Superior temporal gyrus (tissue), 1 donor: ENCODE measurements at regions not wholly inside any gene's neighbourhood (a gene's known extent, or its start where the extent isn't known, plus 50 kb on each side); places are given as distances from the start of the nearest gene placed in this dataset.

Experiments
- DNase-seq: peaks from one replicate; pipeline ENCODE4 v3.0.0-alpha.2; 2016; ENCODE audit errors: extremely low spot score

GRCh38 chr12:92650228-92650822 is 52.5 kb upstream of the PLEKHG7 start:
- no peak for DNase-seq

GRCh38 chr12:92649511-92650227 is 53.1 kb upstream of the PLEKHG7 start:
- peak; percentile 87 for DNase-seq

- DNase-seq, result no peak
These were observed 54.4 kb upstream of the PLEKHG7 start for GRCh38 chr12:92648242-92649031.

GRCh38 chr12:92641291-92641690 is 61.5 kb upstream of the PLEKHG7 start:
- no peak for DNase-seq

- DNase-seq, result no peak
These were observed 62.1 kb upstream of the PLEKHG7 start for GRCh38 chr12:92640691-92641090.

- DNase-seq, result no peak
These were observed 63.8 kb upstream of the PLEKHG7 start for GRCh38 chr12:92639017-92639416.

GRCh38 chr12:92634730-92635129 is 68.1 kb upstream of the PLEKHG7 start:
- no peak for DNase-seq

GRCh38 chr12:92634202-92634601 is 68.6 kb upstream of the PLEKHG7 start:
- no peak for DNase-seq

- no peak for DNase-seq
These were observed 71.8 kb upstream of the PLEKHG7 start for GRCh38 chr12:92630968-92631367.

- no peak for DNase-seq
These were observed 73.3 kb upstream of the PLEKHG7 start for GRCh38 chr12:92629349-92630065.

- DNase-seq, result no peak
These were observed 74.3 kb upstream of the PLEKHG7 start for GRCh38 chr12:92628476-92628875.

- DNase-seq, result no peak
These were observed 75.3 kb upstream of the PLEKHG7 start for GRCh38 chr12:92627511-92627910.

GRCh38 chr12:92625639-92626310 is 77.0 kb upstream of the PLEKHG7 start:
- no peak for DNase-seq

GRCh38 chr12:92624236-92624635 is 78.6 kb upstream of the PLEKHG7 start:
- DNase-seq, result no peak

- DNase-seq, result no peak
These were observed 79.4 kb upstream of the PLEKHG7 start for GRCh38 chr12:92623386-92623785.

- DNase-seq, result no peak
These were observed 81.0 kb upstream of the PLEKHG7 start for GRCh38 chr12:92621833-92622232.

GRCh38 chr12:92621312-92621711 is 81.5 kb upstream of the PLEKHG7 start:
- DNase-seq, result no peak

- no peak for DNase-seq
These were observed 82.8 kb upstream of the PLEKHG7 start for GRCh38 chr12:92619730-92620684.

GRCh38 chr12:92619026-92619425 is 83.8 kb upstream of the PLEKHG7 start:
- no peak for DNase-seq

- no peak for DNase-seq
These were observed 87.1 kb upstream of the PLEKHG7 start for GRCh38 chr12:92615703-92616102.
